Endothelial cell of umbilical vein (primary cell): ENCODE measurements at regions not wholly inside any gene's neighbourhood (a gene's known extent, or its start where the extent isn't known, plus 50 kb on each side); places are given as distances from the start of the nearest gene placed in this dataset.

Source experiments
- BruUV-seq: library from RNA; stranded (reverse); fragments of 400-500 nt; replicated peaks from 2 replicates; lab custom pipeline; 2021; lab: Mats Ljungman, UMichigan
- CTCF ChIA-PET: fragments of 300-600, 350-600 bp; sonication (Branson Sonifier 250); formaldehyde crosslinking; loops from one replicate; lab custom pipeline; 2021; ENCODE audit warnings: antibody characterized with exemption, inconsistent platforms; lab: Charles Lee
- POLR2A ChIA-PET: fragments of 300-600, 350-600 bp; sonication (Branson Sonifier 250); formaldehyde crosslinking; loops from one replicate; lab custom pipeline; 2021; ENCODE audit warnings: antibody characterized with exemption, inconsistent platforms; lab: Charles Lee
- DNase-seq: peaks from one replicate; pipeline ENCODE4 v3.0.0-alpha.2; 2011; ENCODE audit warnings: low read depth, low spot score
- FAIRE-seq: peaks from 2 replicates; lab custom pipeline; 2011; peaks lifted over from hg19 to GRCh38; lab: Jason Lieb, UNC
- H2AFZ ChIP-seq: 2 replicates; pipeline ENCODE4 v1.6.0; 2012; ENCODE audit warnings: low read depth, low read length, control low read depth, inconsistent platforms
- H3K27ac ChIP-seq: 2 replicates; pipeline ENCODE4 v1.5.1; 2011; ENCODE audit warnings: low read depth, mild to moderate bottlenecking, control low read depth, low read length, moderate library complexity; ENCODE audit not compliant: insufficient read depth
- H3K27me3 ChIP-seq, 2 experiments: 2 replicates each; pipeline versions ENCODE4 v1.6.0 to v1.6.1; 2011; ENCODE audit warnings: low read length in 2 of 2, mixed read lengths in 1 of 2; ENCODE audit not compliant: control insufficient read depth in 2 of 2, insufficient read depth in 2 of 2
- H3K36me3 ChIP-seq, 2 experiments: 2 replicates in 1 of 2; 3 replicates in 1 of 2; pipeline ENCODE4 v1.5.1; 2011; ENCODE audit warnings: low read length in 2 of 2, mild to moderate bottlenecking in 1 of 2, moderate library complexity in 1 of 2; ENCODE audit not compliant: control insufficient read depth in 2 of 2, insufficient read depth in 2 of 2; ENCODE audit errors: extremely low read depth in 1 of 2
- H3K4me1 ChIP-seq: 3 replicates; pipeline ENCODE4 v1.5.1; 2011; ENCODE audit warnings: mild to moderate bottlenecking, low read length; ENCODE audit not compliant: control insufficient read depth, insufficient read depth; ENCODE audit errors: extremely low read depth
- H3K4me2 ChIP-seq: 2 replicates; pipeline ENCODE4 v1.6.1; 2011; ENCODE audit warnings: low read length, control low read depth, mixed read lengths; ENCODE audit not compliant: insufficient read depth
- H3K4me3 ChIP-seq, 3 experiments: fragments of 200-600 bp in 1 of 3; sonication (generic), shearing (Covaris generic) in 1 of 3; replicated peaks in 1 of 3; 2 replicates each; pipeline ENCODE4 v1.5.1; 2011 to 2016; ENCODE audit warnings: control low read depth in 3 of 3, low read length in 3 of 3, mild to moderate bottlenecking in 2 of 3, inconsistent platforms in 1 of 3, low read depth in 1 of 3, moderate library complexity in 1 of 3; ENCODE audit not compliant: insufficient read depth in 1 of 3
- H3K79me2 ChIP-seq: 2 replicates; pipeline ENCODE4 v1.6.0; 2012; ENCODE audit warnings: low read length, inconsistent platforms; ENCODE audit not compliant: control insufficient read depth, insufficient read depth
- H3K9ac ChIP-seq: replicated peaks from 2 replicates; pipeline ENCODE3; 2011; ENCODE audit warnings: low read length, control low read depth; ENCODE audit not compliant: insufficient read depth; ENCODE audit errors: extremely low read depth
- H3K9me1 ChIP-seq: replicated peaks from 3 replicates; pipeline ENCODE4 v1.6.0; 2011; ENCODE audit warnings: mild to moderate bottlenecking, low read length; ENCODE audit not compliant: control insufficient read depth, insufficient read depth; ENCODE audit errors: extremely low read depth
- H3K9me3 ChIP-seq: replicated peaks from 2 replicates; pipeline ENCODE4 v1.5.1; 2012; ENCODE audit warnings: low read length, inconsistent platforms; ENCODE audit not compliant: control insufficient read depth, insufficient read depth
- H4K20me1 ChIP-seq: replicated peaks from 2 replicates; pipeline ENCODE3; 2011; ENCODE audit warnings: mild to moderate bottlenecking, low read length; ENCODE audit not compliant: control insufficient read depth, insufficient read depth; ENCODE audit errors: extremely low read depth
- CTCF ChIP-seq, 2 donors: IDR thresholded peaks; 1 replicate in 1 of 2; 2 replicates in 1 of 2; pipeline ENCODE4 v1.5.1; 2011; ENCODE audit warnings: low read length in 2 of 2, mild to moderate bottlenecking in 2 of 2, moderate library complexity in 2 of 2, control low read depth in 1 of 2, inconsistent platforms in 1 of 2, low read depth in 1 of 2; ENCODE audit not compliant: insufficient read depth in 1 of 2; ENCODE audit errors: extremely low read depth in 1 of 2
- FOS ChIP-seq: IDR thresholded peaks from 2 replicates; pipeline ENCODE4 v1.6.1; 2011; ENCODE audit warnings: mild to moderate bottlenecking, low read length, moderate library complexity, borderline replicate concordance; ENCODE audit not compliant: insufficient read depth
- GATA2 ChIP-seq: IDR thresholded peaks from 2 replicates; pipeline ENCODE4 v1.7.0; 2011; ENCODE audit warnings: low read depth, mild to moderate bottlenecking, moderate library complexity, mixed read lengths, low read length; ENCODE audit not compliant: insufficient read length, insufficient read depth
- MAX ChIP-seq: IDR thresholded peaks from 2 replicates; pipeline ENCODE4 v1.6.1; 2011; ENCODE audit not compliant: insufficient read depth, insufficient read length
- MYC ChIP-seq: IDR thresholded peaks from one replicate; pipeline ENCODE4 v1.6.1; 2011; ENCODE audit warnings: mild to moderate bottlenecking, low read depth, low read length
- POLR2AphosphoS5 ChIP-seq: IDR thresholded peaks from 2 replicates; pipeline ENCODE4 v1.6.1; 2012; ENCODE audit warnings: low read depth, mild to moderate bottlenecking, control low read depth, low read length, moderate library complexity; ENCODE audit not compliant: insufficient read depth
- dilution Hi-C: fragments of 300-500 bp; cut with MboI; formaldehyde crosslinking; loops from one replicate; pipeline ENCODE4 v1.15.0; 2019; ENCODE audit warnings: low sequenced_read_pairs; ENCODE audit not compliant: extremely low pct_ligation_motif_present
- intact Hi-C: fragments of 100-400 bp; cut with micrococcal nuclease; formaldehyde crosslinking; loops from one replicate; pipeline ENCODE4 v1.10.0; 2022

- ChIA-PET CTCF (no interaction called here), POLR2A (no interaction called here)
- no peaks in the 10 kb centered on the region for H3K36me3 ChIP-seq
- no peak overlapping the region for H2AFZ ChIP-seq
- H3K27me3 ChIP-seq: no peaks in the 10 kb centered on the region
- FAIRE-seq (peak; percentile 35), DNase-seq (no peak)
- no peaks in the 10 kb centered on the region for H3K4me1 ChIP-seq
- no peaks in the 10 kb centered on the region for H3K9me1 ChIP-seq
- H3K79me2 ChIP-seq: no peaks in the 10 kb centered on the region
- no TSS peak for BruUV-seq
- H4K20me1 ChIP-seq: no peaks in the 10 kb centered on the region
- no peak overlapping the region for H3K9ac ChIP-seq
- no peak overlapping the region for H3K4me3 ChIP-seq
- TF ChIP-seq GATA2: no peak
- dilution Hi-C loops: no loop called here
- H3K9me3 ChIP-seq: no peaks in the 10 kb centered on the region
- no peak overlapping the region for H3K4me2 ChIP-seq
- H3K27ac ChIP-seq: no peak overlapping the region
- intact Hi-C loops: no loop called here
Observed at GRCh38 chr2:167334146-167334742, 446.0 kb downstream of the XIRP2 start.

GRCh38 chr2:167333245-167333644 lies 445.0 kb downstream of the XIRP2 start:
- H3K4me2 ChIP-seq: no peak overlapping the region
- POLR2A ChIA-PET: no interaction called here
- H3K9me3 ChIP-seq: no peaks in the 10 kb centered on the region
- no TSS peak for BruUV-seq
- H3K36me3 ChIP-seq: no peaks in the 10 kb centered on the region
- H3K79me2 ChIP-seq: no peaks in the 10 kb centered on the region
- H3K27ac ChIP-seq: no peak overlapping the region
- dilution Hi-C loops (no loop called here), intact Hi-C loops (no loop called here)
- H3K4me1 ChIP-seq: no peaks in the 10 kb centered on the region
- H3K9me1 ChIP-seq: no peaks in the 10 kb centered on the region
- no peak for FAIRE-seq
- TF ChIP-seq GATA2: no peak
- no peak for TF ChIP-seq POLR2AphosphoS5
- TF ChIP-seq CTCF (IDR thresholded peaks at IDR 0.05; ENCODE audit: extremely low read depth in 1 of 2, insufficient read depth in 1 of 2, low read depth in 1 of 2, low read length in 2 of 2): no peak
- no peak for TF ChIP-seq FOS
- TF ChIP-seq MAX: no peak
- no peak for TF ChIP-seq MYC
- no peak overlapping the region for H3K4me3 ChIP-seq
- CTCF ChIA-PET: interaction anchor here (1.7 kb wide), 1 partner anchor 786 kb away, joined by 4 read pairs; no protein-coding TSS in a partner anchor
- H3K27me3 ChIP-seq: no peaks in the 10 kb centered on the region
- no peak for DNase-seq
- H4K20me1 ChIP-seq: no peaks in the 10 kb centered on the region
- no peak overlapping the region for H3K9ac ChIP-seq
- H2AFZ ChIP-seq: no peak overlapping the region
